ENCODE measurements at regions not wholly inside any gene's neighbourhood (a gene's known extent, or its start where the extent isn't known, plus 50 kb on each side); places are given as distances from the start of the nearest gene placed in this dataset.

- TF ChIP-seq CTCF (conservative IDR thresholded peaks at IDR 0.05; ENCODE audit: low read length) (no peak), EZH2phosphoT487 (IDR thresholded peaks at IDR 0.05; ENCODE audit: borderline replicate concordance) (no peak)
These were observed 274.1 kb upstream of the EDNRB start for GRCh38 chr13:78192716-78193115.

Measured in Loucy (cell line).